Loucy (cell line): ENCODE measurements at regions not wholly inside any gene's neighbourhood (a gene's known extent, or its start where the extent isn't known, plus 50 kb on each side); places are given as distances from the start of the nearest gene placed in this dataset.

ENCODE experiments used
- H2AFZ ChIP-seq: fragments of 200-600 bp; sonication (generic); 2 replicates; pipeline ENCODE4 v1.6.0; 2016; ENCODE audit warnings: antibody characterized with exemption, mild to moderate bottlenecking, low read length, moderate library complexity
- H3F3A ChIP-seq: fragments of 200-600 bp; 2 replicates; pipeline ENCODE4 v1.6.0; 2016; ENCODE audit warnings: antibody characterized with exemption, low read depth, mild to moderate bottlenecking
- H3K27me3 ChIP-seq: fragments of 200-600 bp; sonication (generic); 2 replicates; pipeline ENCODE4 v1.6.1; 2014; ENCODE audit warnings: low read length, mild to moderate bottlenecking; ENCODE audit not compliant: insufficient read depth, poor library complexity, severe bottlenecking
- H3K36me3 ChIP-seq: fragments of 200-600 bp; sonication (generic); 2 replicates; pipeline ENCODE4 v1.6.1; 2016; ENCODE audit warnings: low read length; ENCODE audit not compliant: insufficient read depth
- H3K4me1 ChIP-seq: fragments of 200-600 bp; sonication (generic); 2 replicates; pipeline ENCODE4 v1.5.1; 2014; ENCODE audit warnings: low read length, mild to moderate bottlenecking; ENCODE audit not compliant: insufficient read depth, poor library complexity, severe bottlenecking
- H3K4me2 ChIP-seq: fragments of 200-600 bp; sonication (generic); 2 replicates; pipeline ENCODE4 v1.6.0; 2014; ENCODE audit warnings: antibody characterized with exemption, low read length, low read depth, mild to moderate bottlenecking; ENCODE audit not compliant: poor library complexity, severe bottlenecking
- H3K4me3 ChIP-seq: fragments of 200-600 bp; sonication (generic); 2 replicates; pipeline ENCODE4 v1.5.1; 2014; ENCODE audit warnings: low read length, mild to moderate bottlenecking, mixed read lengths; ENCODE audit not compliant: poor library complexity, severe bottlenecking
- H3K79me2 ChIP-seq: fragments of 200-600 bp; sonication (generic); 2 replicates; pipeline ENCODE4 v1.6.1; 2014; ENCODE audit warnings: low read length; ENCODE audit not compliant: insufficient read depth
- H3K9ac ChIP-seq: fragments of 200-600 bp; sonication (generic); 2 replicates; pipeline ENCODE4 v1.6.0; 2014; ENCODE audit warnings: mild to moderate bottlenecking, low read depth, low read length, moderate library complexity; ENCODE audit not compliant: poor library complexity, severe bottlenecking
- H3K9me2 ChIP-seq: fragments of 200-600 bp; sonication (generic); replicated peaks from 2 replicates; pipeline ENCODE4 v1.6.1; 2016; ENCODE audit warnings: low read depth, low read length, mixed read lengths
- H3K9me3 ChIP-seq: fragments of 200-600 bp; sonication (generic); 2 replicates; pipeline ENCODE4 v1.6.1; 2014; ENCODE audit warnings: mild to moderate bottlenecking, antibody characterized with exemption, low read length, low read depth; ENCODE audit not compliant: insufficient read depth
- H4K20me1 ChIP-seq: fragments of 200-600 bp; sonication (generic); 2 replicates; pipeline ENCODE4 v1.6.0; 2014; ENCODE audit warnings: antibody characterized with exemption, low read length, mild to moderate bottlenecking; ENCODE audit not compliant: insufficient read depth, poor library complexity, severe bottlenecking
- EZH2phosphoT487 ChIP-seq: fragments of 200-600 bp; IDR thresholded peaks from 2 replicates; pipeline ENCODE4 v1.6.1; 2018; ENCODE audit warnings: antibody characterized with exemption, mild to moderate bottlenecking, moderate library complexity, borderline replicate concordance
- TF ChIP-seq, protein P1 (sequence below): fragments of 200-600 bp; sonication (generic); conservative IDR thresholded peaks from 2 replicates; pipeline ENCODE4 v1.5.1; 2014; ENCODE audit warnings: mild to moderate bottlenecking, antibody characterized with exemption, low read length

DNA sequence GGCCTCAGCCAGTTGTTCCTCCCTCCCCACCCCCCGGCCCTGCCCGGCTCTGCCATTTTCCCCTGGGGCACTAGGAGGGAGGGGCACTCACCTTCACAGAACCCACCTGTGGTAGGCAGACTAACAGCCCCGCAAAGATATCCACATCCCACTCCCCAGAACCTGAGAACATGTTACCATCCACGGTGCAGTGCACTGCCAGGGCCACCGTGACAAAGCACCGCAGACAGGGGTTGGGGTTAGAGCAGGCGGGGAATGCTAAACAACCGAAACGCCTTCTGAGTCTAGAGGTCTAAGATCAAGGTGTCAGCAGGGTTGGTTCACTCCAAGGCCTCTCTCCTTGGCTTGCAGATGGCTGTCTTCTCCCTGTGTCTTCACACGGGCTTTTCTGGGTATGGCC is 57.4 kb upstream of the NCOR2 start:
- Histone ChIP-seq H3K4me3 (no peak overlapping the region), H3F3A (no peaks in the 10 kb centered on the region), H3K79me2 (no peaks in the 10 kb centered on the region), H3K9me2 (no peaks in the 10 kb centered on the region), H3K36me3 (no peaks in the 10 kb centered on the region), H3K9ac (no peak overlapping the region), H3K27me3 (no peaks in the 10 kb centered on the region), H2AFZ (no peak overlapping the region), H3K9me3 (no peaks in the 10 kb centered on the region), H3K4me1 (peaks cover 8% of the 10 kb centered on the region), H4K20me1 (no peaks in the 10 kb centered on the region), H3K4me2 (no peak overlapping the region)
- TF ChIP-seq, protein P1, sequence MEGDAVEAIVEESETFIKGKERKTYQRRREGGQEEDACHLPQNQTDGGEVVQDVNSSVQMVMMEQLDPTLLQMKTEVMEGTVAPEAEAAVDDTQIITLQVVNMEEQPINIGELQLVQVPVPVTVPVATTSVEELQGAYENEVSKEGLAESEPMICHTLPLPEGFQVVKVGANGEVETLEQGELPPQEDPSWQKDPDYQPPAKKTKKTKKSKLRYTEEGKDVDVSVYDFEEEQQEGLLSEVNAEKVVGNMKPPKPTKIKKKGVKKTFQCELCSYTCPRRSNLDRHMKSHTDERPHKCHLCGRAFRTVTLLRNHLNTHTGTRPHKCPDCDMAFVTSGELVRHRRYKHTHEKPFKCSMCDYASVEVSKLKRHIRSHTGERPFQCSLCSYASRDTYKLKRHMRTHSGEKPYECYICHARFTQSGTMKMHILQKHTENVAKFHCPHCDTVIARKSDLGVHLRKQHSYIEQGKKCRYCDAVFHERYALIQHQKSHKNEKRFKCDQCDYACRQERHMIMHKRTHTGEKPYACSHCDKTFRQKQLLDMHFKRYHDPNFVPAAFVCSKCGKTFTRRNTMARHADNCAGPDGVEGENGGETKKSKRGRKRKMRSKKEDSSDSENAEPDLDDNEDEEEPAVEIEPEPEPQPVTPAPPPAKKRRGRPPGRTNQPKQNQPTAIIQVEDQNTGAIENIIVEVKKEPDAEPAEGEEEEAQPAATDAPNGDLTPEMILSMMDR, result no peak
- no peak for TF ChIP-seq EZH2phosphoT487

DNA sequence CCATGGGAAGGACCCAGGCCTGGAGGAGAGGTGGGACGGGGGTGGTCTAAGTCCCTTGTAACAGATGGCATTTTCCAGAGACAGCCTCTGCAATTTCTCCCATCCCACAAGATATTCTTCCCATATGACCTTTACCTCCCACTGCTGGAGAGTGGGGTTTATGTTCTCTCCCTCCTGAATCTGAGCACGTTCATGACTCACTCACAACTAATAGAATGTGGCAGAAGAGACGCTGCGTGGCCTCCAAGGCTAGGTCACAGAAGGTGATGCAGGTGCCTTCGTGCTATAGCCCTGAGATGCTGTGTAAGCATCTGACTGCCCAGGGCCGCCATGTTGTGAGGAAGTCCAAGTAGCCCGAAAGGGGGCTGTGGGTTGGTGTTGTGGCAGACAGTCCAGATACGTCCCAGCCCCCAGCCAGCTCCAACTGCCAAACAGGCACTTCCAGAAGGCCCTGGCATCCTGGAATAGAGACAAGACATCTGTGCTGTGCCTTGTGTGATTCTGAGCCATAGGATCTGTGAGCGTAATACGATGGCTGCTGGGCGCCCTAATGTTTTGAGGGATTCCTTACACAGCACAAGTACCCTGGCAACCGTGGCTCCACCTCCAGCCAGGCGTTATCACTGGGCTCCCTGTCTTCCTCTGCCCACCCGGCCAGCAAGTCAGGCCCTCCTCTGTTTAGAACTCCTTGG is 56.1 kb upstream of the NCOR2 start:
- H3K9ac ChIP-seq, result no peak overlapping the region
- no peaks in the 10 kb centered on the region for H3K9me3 ChIP-seq
- no peaks in the 10 kb centered on the region for H4K20me1 ChIP-seq
- no peaks in the 10 kb centered on the region for H3K9me2 ChIP-seq
- H3K4me1 ChIP-seq, result peaks cover 8% of the 10 kb centered on the region
- no peaks in the 10 kb centered on the region for H3K36me3 ChIP-seq
- no peaks in the 10 kb centered on the region for H3K79me2 ChIP-seq
- H3F3A ChIP-seq, result no peaks in the 10 kb centered on the region
- TF ChIP-seq, protein P1, result no peak
- no peak for TF ChIP-seq EZH2phosphoT487
- H3K27me3 ChIP-seq, result no peaks in the 10 kb centered on the region
- H3K4me2 ChIP-seq, result no peak overlapping the region
- no peak overlapping the region for H3K4me3 ChIP-seq
- no peak overlapping the region for H2AFZ ChIP-seq

DNA sequence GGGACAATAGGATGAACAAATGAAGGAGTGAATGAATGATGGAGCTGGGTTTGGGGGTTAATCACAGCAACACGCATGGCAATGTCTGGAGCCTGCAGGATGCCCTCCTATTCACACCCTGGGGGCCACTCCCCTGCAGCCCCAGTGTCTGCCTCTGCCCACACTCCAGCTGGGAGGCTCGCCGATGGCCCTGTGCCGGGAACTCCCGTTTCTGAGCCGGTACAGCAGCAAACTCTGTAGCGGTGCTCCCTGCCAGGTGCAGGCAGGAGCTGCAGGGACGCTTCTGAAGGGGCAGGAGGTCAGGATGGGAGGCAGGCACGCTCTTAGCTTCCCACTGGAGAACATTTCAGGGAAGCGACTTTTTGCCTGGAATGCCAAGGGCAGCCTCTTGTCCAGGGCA is 55.4 kb upstream of the NCOR2 start:
- Histone ChIP-seq H3K27me3 (no peaks in the 10 kb centered on the region), H3F3A (no peaks in the 10 kb centered on the region), H3K4me1 (peaks cover 8% of the 10 kb centered on the region), H3K9me2 (no peaks in the 10 kb centered on the region), H3K79me2 (no peaks in the 10 kb centered on the region), H3K9ac (no peak overlapping the region), H4K20me1 (no peaks in the 10 kb centered on the region), H3K36me3 (no peaks in the 10 kb centered on the region), H2AFZ (no peak overlapping the region), H3K4me2 (no peak overlapping the region), H3K4me3 (no peak overlapping the region), H3K9me3 (no peaks in the 10 kb centered on the region)
- no peak for TF ChIP-seq EZH2phosphoT487
- TF ChIP-seq, protein P1, result no peak
